WTC11 (cell line): ENCODE measurements at regions not wholly inside any gene's neighbourhood (a gene's known extent, or its start where the extent isn't known, plus 50 kb on each side); places are given as distances from the start of the nearest gene placed in this dataset.

Experiments used
- ATAC-seq: fragments of 200-7000 bp; cut with Tn5 transposase; 2 replicates; pipeline ENCODE4 v1.10.0; 2021; ENCODE audit warnings: mild to moderate bottlenecking, moderate library complexity
- CTCF ChIA-PET: fragments of 300-600 bp; sonication (Branson Sonifier 250); formaldehyde crosslinking; loops from one replicate; lab custom pipeline; 2021; ENCODE audit warnings: antibody characterized with exemption; lab: Charles Lee
- POLR2A ChIA-PET: fragments of 350-600 bp; sonication (Branson Sonifier 250); formaldehyde crosslinking; loops from one replicate; lab custom pipeline; 2021; ENCODE audit warnings: antibody characterized with exemption; lab: Charles Lee
- DNase-seq: peaks from one replicate; pipeline ENCODE4 v3.0.0; 2021; ENCODE audit warnings: low spot score
- H3K27ac Mint-ChIP-seq: 2 replicates; pipeline ENCODE4 v1.8.0; 2021; ENCODE audit warnings: mixed read lengths
- H3K27me3 Mint-ChIP-seq: 2 replicates; pipeline ENCODE4 v1.8.0; 2021; ENCODE audit warnings: low read depth, mild to moderate bottlenecking, moderate library complexity, mixed read lengths
- H3K36me3 Mint-ChIP-seq: 2 replicates; pipeline ENCODE4 v1.8.0; 2021; ENCODE audit warnings: mixed read lengths
- H3K4me1 Mint-ChIP-seq: 2 replicates; pipeline ENCODE4 v1.8.0; 2022; ENCODE audit warnings: mixed read lengths
- H3K4me3 Mint-ChIP-seq: 2 replicates; pipeline ENCODE4 v1.8.0; 2021; ENCODE audit warnings: mild to moderate bottlenecking, moderate library complexity, mixed read lengths
- H3K9me3 Mint-ChIP-seq: 2 replicates; pipeline ENCODE4 v1.8.0; 2021; ENCODE audit warnings: mixed read lengths
- FOXP1 ChIP-seq: sonication (generic); formaldehyde crosslinking; IDR thresholded peaks from 2 replicates; pipeline ENCODE4 v1.8.0; 2022; ENCODE audit warnings: missing genetic modification reagents, mild to moderate bottlenecking, moderate library complexity, borderline replicate concordance
- MYBL2 ChIP-seq: sonication (generic); formaldehyde crosslinking; IDR thresholded peaks from 2 replicates; pipeline ENCODE4 v1.8.1; 2023; ENCODE audit warnings: mild to moderate bottlenecking, moderate library complexity, missing genetic modification reagents
- NFE2L1 ChIP-seq: sonication (generic); formaldehyde crosslinking; IDR thresholded peaks from 2 replicates; pipeline ENCODE4 v1.8.1; 2023; ENCODE audit warnings: missing genetic modification reagents
- NR1H2 ChIP-seq: sonication (generic); formaldehyde crosslinking; IDR thresholded peaks from 2 replicates; pipeline ENCODE4 v1.9.0; 2021; ENCODE audit warnings: mild to moderate bottlenecking, moderate library complexity, missing genetic modification reagents
- SP1 ChIP-seq: sonication (generic); formaldehyde crosslinking; conservative IDR thresholded peaks from 2 replicates; pipeline ENCODE4 v1.8.1; 2022; ENCODE audit warnings: missing genetic modification reagents
- ZNF219 ChIP-seq: sonication (generic); formaldehyde crosslinking; IDR thresholded peaks from 2 replicates; pipeline ENCODE4 v1.8.0; 2023; ENCODE audit warnings: missing genetic modification reagents, mild to moderate bottlenecking, borderline replicate concordance
- ZNF232 ChIP-seq: sonication (generic); formaldehyde crosslinking; IDR thresholded peaks from 2 replicates; pipeline ENCODE4 v1.8.0; 2022; ENCODE audit warnings: mild to moderate bottlenecking, missing genetic modification reagents
- ZNF416 ChIP-seq: fragments of 250-450 bp; sonication (Bioruptor Pico); IDR thresholded peaks from 2 replicates; pipeline ENCODE4 v1.9.0; 2021; ENCODE audit warnings: mild to moderate bottlenecking, inconsistent platforms
- TF ChIP-seq, protein P1 (sequence below): sonication (generic); formaldehyde crosslinking; IDR thresholded peaks from 2 replicates; pipeline ENCODE4 v1.8.1; 2023; ENCODE audit warnings: mild to moderate bottlenecking, missing genetic modification reagents, moderate library complexity
- TF ChIP-seq, protein P2 (sequence below): sonication (generic); formaldehyde crosslinking; conservative IDR thresholded peaks from 2 replicates; pipeline ENCODE4 v1.8.1; 2023; ENCODE audit warnings: mild to moderate bottlenecking, low read depth, missing genetic modification reagents, moderate library complexity
- TF ChIP-seq, protein P3 (sequence below): sonication (generic); formaldehyde crosslinking; IDR thresholded peaks from 2 replicates; pipeline ENCODE4 v1.8.0; 2022; ENCODE audit warnings: mild to moderate bottlenecking, missing genetic modification reagents
- TF ChIP-seq, protein P4 (sequence below): sonication (generic); formaldehyde crosslinking; IDR thresholded peaks from 2 replicates; pipeline ENCODE4 v1.8.1; 2022; ENCODE audit warnings: low read depth, missing genetic modification reagents, borderline replicate concordance
- TF ChIP-seq, protein P5 (sequence below): sonication (generic); formaldehyde crosslinking; IDR thresholded peaks from 2 replicates; pipeline ENCODE4 v1.8.1; 2023; ENCODE audit warnings: mild to moderate bottlenecking, missing genetic modification reagents
- TF ChIP-seq, protein P6 (sequence below): sonication (generic); formaldehyde crosslinking; IDR thresholded peaks from 2 replicates; pipeline ENCODE4 v1.8.0; 2023; ENCODE audit warnings: missing genetic modification reagents, mild to moderate bottlenecking, borderline replicate concordance
- TF ChIP-seq, protein P7 (sequence below): fragments of 250-450 bp; sonication (Bioruptor Pico); conservative IDR thresholded peaks from 2 replicates; pipeline ENCODE4 v1.9.0; 2021; ENCODE audit warnings: mild to moderate bottlenecking
- TF ChIP-seq, protein P8 (sequence below): sonication (generic); formaldehyde crosslinking; IDR thresholded peaks from 2 replicates; pipeline ENCODE4 v1.8.1; 2023; ENCODE audit warnings: mild to moderate bottlenecking, missing genetic modification reagents, borderline replicate concordance
- TF ChIP-seq, protein P9 (sequence below): fragments of 200-600 bp; IDR thresholded peaks from 2 replicates; pipeline ENCODE4 v1.8.0; 2022; ENCODE audit warnings: antibody characterized with exemption

DNA sequence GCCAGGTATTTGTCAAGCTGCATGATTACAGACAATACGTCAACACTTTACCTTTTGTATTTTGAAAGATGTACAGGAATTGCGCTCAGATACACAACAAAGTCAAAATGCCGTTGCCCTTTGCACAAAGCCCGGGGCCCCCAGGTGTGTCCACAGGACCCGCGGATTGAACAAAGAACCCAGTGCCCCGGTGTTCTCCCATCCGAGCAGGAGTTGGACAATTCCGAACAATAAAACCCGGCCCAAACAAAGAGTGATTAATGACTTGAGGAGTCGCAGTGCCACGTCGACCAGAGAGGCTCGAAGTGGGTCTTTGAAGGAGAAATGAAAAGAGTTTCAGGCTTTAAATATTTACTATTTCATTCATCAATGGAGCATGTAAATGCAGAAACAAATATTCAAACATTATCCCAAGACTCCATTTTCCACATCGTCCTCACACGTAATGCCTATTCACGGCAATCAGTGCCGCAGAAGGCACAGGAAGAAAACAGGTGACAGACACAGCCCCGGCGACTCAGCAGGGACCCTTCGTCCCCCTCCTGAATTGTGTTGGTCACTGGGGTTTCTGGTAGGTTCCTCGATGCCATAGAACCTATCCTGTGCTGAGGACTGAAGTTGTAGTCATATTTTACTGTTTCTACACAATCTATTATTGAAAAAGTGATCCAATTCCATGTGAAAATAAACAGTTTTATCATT, 70.9 kb upstream of the MGMT start:
- DNase-seq (no peak), ATAC-seq (no peak)
- Mint-ChIP-seq H3K4me3 (no peak overlapping the region), H3K4me1 (peaks cover 4% of the 10 kb centered on the region; the same call in 1 of the 2 replicates), H3K27ac (no peak overlapping the region), H3K36me3 (no peaks in the 10 kb centered on the region), H3K27me3 (no peaks in the 10 kb centered on the region), H3K9me3 (no peaks in the 10 kb centered on the region)
- ChIA-PET CTCF (no interaction called here), POLR2A (no interaction called here)
- TF ChIP-seq, protein P1, sequence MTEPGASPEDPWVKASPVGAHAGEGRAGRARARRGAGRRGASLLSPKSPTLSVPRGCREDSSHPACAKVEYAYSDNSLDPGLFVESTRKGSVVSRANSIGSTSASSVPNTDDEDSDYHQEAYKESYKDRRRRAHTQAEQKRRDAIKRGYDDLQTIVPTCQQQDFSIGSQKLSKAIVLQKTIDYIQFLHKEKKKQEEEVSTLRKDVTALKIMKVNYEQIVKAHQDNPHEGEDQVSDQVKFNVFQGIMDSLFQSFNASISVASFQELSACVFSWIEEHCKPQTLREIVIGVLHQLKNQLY (CRISPR knock-in tag): no peak
- TF ChIP-seq ZNF416 (CRISPR knock-in tag): no peak
- TF ChIP-seq, protein P2, sequence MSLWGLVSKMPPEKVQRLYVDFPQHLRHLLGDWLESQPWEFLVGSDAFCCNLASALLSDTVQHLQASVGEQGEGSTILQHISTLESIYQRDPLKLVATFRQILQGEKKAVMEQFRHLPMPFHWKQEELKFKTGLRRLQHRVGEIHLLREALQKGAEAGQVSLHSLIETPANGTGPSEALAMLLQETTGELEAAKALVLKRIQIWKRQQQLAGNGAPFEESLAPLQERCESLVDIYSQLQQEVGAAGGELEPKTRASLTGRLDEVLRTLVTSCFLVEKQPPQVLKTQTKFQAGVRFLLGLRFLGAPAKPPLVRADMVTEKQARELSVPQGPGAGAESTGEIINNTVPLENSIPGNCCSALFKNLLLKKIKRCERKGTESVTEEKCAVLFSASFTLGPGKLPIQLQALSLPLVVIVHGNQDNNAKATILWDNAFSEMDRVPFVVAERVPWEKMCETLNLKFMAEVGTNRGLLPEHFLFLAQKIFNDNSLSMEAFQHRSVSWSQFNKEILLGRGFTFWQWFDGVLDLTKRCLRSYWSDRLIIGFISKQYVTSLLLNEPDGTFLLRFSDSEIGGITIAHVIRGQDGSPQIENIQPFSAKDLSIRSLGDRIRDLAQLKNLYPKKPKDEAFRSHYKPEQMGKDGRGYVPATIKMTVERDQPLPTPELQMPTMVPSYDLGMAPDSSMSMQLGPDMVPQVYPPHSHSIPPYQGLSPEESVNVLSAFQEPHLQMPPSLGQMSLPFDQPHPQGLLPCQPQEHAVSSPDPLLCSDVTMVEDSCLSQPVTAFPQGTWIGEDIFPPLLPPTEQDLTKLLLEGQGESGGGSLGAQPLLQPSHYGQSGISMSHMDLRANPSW (CRISPR knock-in tag): no peak
- TF ChIP-seq MYBL2 (CRISPR knock-in tag): no peak
- TF ChIP-seq FOXP1 (CRISPR knock-in tag): no peak
- TF ChIP-seq, protein P3, sequence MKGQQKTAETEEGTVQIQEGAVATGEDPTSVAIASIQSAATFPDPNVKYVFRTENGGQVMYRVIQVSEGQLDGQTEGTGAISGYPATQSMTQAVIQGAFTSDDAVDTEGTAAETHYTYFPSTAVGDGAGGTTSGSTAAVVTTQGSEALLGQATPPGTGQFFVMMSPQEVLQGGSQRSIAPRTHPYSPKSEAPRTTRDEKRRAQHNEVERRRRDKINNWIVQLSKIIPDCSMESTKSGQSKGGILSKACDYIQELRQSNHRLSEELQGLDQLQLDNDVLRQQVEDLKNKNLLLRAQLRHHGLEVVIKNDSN: no peak
- TF ChIP-seq ZNF219 (CRISPR knock-in tag): no peak
- TF ChIP-seq, protein P4, sequence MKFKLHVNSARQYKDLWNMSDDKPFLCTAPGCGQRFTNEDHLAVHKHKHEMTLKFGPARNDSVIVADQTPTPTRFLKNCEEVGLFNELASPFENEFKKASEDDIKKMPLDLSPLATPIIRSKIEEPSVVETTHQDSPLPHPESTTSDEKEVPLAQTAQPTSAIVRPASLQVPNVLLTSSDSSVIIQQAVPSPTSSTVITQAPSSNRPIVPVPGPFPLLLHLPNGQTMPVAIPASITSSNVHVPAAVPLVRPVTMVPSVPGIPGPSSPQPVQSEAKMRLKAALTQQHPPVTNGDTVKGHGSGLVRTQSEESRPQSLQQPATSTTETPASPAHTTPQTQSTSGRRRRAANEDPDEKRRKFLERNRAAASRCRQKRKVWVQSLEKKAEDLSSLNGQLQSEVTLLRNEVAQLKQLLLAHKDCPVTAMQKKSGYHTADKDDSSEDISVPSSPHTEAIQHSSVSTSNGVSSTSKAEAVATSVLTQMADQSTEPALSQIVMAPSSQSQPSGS (CRISPR knock-in tag): no peak
- no peak for TF ChIP-seq SP1 (CRISPR knock-in tag)
- TF ChIP-seq, protein P5, sequence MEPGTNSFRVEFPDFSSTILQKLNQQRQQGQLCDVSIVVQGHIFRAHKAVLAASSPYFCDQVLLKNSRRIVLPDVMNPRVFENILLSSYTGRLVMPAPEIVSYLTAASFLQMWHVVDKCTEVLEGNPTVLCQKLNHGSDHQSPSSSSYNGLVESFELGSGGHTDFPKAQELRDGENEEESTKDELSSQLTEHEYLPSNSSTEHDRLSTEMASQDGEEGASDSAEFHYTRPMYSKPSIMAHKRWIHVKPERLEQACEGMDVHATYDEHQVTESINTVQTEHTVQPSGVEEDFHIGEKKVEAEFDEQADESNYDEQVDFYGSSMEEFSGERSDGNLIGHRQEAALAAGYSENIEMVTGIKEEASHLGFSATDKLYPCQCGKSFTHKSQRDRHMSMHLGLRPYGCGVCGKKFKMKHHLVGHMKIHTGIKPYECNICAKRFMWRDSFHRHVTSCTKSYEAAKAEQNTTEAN: no peak
- TF ChIP-seq, protein P6, sequence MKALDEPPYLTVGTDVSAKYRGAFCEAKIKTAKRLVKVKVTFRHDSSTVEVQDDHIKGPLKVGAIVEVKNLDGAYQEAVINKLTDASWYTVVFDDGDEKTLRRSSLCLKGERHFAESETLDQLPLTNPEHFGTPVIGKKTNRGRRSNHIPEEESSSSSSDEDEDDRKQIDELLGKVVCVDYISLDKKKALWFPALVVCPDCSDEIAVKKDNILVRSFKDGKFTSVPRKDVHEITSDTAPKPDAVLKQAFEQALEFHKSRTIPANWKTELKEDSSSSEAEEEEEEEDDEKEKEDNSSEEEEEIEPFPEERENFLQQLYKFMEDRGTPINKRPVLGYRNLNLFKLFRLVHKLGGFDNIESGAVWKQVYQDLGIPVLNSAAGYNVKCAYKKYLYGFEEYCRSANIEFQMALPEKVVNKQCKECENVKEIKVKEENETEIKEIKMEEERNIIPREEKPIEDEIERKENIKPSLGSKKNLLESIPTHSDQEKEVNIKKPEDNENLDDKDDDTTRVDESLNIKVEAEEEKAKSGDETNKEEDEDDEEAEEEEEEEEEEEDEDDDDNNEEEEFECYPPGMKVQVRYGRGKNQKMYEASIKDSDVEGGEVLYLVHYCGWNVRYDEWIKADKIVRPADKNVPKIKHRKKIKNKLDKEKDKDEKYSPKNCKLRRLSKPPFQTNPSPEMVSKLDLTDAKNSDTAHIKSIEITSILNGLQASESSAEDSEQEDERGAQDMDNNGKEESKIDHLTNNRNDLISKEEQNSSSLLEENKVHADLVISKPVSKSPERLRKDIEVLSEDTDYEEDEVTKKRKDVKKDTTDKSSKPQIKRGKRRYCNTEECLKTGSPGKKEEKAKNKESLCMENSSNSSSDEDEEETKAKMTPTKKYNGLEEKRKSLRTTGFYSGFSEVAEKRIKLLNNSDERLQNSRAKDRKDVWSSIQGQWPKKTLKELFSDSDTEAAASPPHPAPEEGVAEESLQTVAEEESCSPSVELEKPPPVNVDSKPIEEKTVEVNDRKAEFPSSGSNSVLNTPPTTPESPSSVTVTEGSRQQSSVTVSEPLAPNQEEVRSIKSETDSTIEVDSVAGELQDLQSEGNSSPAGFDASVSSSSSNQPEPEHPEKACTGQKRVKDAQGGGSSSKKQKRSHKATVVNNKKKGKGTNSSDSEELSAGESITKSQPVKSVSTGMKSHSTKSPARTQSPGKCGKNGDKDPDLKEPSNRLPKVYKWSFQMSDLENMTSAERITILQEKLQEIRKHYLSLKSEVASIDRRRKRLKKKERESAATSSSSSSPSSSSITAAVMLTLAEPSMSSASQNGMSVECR (CRISPR knock-in tag): no peak
- TF ChIP-seq, protein P7, sequence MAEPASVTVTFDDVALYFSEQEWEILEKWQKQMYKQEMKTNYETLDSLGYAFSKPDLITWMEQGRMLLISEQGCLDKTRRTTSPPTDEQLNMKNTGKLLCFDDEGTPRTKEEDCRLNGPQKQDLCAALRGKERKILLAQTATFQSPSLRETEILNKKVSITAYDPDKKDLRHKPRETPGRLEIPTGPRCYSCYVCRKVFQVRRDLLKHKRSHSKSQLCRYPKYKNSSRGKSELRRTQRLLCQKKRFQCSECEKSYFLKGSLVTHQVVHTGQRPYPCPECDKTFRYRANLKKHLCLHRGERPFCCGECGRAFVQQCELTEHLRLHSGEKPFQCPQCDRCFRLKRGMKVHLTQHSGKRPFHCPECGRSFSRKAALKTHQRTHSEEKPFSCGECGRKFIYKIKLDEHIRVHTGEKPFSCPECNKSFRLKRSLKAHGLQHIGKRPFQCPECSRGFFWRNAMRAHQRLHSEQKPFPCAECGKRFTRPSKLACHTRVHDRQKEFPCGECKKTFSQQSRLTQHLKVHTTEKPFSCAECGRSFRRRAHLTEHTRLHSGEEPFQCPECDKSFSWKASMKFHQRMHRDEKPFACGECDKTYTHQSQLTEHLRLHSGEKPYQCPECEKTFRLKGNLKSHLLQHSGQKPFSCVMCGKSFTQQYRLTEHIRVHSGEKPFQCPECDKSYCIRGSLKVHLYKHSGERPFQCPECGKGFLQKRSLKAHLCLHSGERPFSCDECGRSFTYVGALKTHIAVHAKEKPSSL: no peak
- TF ChIP-seq ZNF232 (CRISPR knock-in tag): no peak
- TF ChIP-seq, protein P8, sequence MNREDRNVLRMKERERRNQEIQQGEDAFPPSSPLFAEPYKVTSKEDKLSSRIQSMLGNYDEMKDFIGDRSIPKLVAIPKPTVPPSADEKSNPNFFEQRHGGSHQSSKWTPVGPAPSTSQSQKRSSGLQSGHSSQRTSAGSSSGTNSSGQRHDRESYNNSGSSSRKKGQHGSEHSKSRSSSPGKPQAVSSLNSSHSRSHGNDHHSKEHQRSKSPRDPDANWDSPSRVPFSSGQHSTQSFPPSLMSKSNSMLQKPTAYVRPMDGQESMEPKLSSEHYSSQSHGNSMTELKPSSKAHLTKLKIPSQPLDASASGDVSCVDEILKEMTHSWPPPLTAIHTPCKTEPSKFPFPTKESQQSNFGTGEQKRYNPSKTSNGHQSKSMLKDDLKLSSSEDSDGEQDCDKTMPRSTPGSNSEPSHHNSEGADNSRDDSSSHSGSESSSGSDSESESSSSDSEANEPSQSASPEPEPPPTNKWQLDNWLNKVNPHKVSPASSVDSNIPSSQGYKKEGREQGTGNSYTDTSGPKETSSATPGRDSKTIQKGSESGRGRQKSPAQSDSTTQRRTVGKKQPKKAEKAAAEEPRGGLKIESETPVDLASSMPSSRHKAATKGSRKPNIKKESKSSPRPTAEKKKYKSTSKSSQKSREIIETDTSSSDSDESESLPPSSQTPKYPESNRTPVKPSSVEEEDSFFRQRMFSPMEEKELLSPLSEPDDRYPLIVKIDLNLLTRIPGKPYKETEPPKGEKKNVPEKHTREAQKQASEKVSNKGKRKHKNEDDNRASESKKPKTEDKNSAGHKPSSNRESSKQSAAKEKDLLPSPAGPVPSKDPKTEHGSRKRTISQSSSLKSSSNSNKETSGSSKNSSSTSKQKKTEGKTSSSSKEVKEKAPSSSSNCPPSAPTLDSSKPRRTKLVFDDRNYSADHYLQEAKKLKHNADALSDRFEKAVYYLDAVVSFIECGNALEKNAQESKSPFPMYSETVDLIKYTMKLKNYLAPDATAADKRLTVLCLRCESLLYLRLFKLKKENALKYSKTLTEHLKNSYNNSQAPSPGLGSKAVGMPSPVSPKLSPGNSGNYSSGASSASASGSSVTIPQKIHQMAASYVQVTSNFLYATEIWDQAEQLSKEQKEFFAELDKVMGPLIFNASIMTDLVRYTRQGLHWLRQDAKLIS (CRISPR knock-in tag): no peak
- no peak for TF ChIP-seq NR1H2 (CRISPR knock-in tag)
- no peak for TF ChIP-seq NFE2L1
- TF ChIP-seq, protein P9, sequence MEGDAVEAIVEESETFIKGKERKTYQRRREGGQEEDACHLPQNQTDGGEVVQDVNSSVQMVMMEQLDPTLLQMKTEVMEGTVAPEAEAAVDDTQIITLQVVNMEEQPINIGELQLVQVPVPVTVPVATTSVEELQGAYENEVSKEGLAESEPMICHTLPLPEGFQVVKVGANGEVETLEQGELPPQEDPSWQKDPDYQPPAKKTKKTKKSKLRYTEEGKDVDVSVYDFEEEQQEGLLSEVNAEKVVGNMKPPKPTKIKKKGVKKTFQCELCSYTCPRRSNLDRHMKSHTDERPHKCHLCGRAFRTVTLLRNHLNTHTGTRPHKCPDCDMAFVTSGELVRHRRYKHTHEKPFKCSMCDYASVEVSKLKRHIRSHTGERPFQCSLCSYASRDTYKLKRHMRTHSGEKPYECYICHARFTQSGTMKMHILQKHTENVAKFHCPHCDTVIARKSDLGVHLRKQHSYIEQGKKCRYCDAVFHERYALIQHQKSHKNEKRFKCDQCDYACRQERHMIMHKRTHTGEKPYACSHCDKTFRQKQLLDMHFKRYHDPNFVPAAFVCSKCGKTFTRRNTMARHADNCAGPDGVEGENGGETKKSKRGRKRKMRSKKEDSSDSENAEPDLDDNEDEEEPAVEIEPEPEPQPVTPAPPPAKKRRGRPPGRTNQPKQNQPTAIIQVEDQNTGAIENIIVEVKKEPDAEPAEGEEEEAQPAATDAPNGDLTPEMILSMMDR: no peak
